ENCODE measurements at regions not wholly inside any gene's neighbourhood (a gene's known extent, or its start where the extent isn't known, plus 50 kb on each side); places are given as distances from the start of the nearest gene placed in this dataset.

DNA sequence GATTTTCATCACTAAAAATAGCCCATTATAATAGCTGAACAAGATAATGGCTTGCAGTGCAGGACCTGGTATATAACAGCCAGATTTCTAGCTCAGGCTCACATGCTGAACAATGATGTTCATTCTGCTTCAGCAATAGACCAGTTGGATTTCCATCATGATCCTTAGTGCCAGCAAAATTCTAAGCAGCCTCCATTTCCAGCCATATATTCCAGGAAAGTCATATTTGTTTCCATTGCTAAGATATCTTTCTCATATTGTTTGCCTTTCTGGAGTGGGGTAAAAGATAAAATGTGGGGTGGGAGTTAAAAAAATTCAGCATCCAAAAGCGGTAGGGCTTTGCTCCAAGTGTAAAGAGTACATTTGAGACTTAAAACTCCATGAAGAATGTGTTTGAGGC, 2344.1 kb downstream of the PCDH7 start:
- intact Hi-C loops (cut with DNase I, micrococcal nuclease), result no loop called here
- H3K36me3 Mint-ChIP-seq (ENCODE audit: low read depth), result no peaks in the 10 kb centered on the region
- H3K4me1 ChIP-seq (ENCODE audit: insufficient read depth, low read length), result no peaks in the 10 kb centered on the region

DNA sequence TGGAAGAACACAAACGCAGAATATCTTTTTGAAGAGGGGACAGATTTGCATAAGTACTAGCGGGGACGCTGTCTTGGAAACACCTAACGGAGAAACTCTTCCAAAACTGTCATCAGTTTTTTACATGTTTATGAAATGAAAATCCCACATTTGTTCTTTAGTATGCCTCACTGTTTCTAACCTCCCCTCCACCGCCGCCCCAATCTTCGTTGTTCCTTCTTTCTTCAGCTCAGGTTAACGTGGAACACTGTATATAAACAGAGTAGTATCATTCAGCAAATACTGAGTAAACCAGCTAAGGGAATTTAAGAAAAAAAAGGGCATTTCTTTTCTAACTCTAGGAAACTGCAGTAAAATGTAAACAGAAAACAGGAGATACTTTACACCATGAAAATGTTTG, 2345.6 kb downstream of the PCDH7 start:
- CTCF ChIA-PET, result no interaction called here
- intact Hi-C loops (cut with DNase I, micrococcal nuclease), result no loop called here

More for the DNA sequence above, 2344.1 kb downstream of the PCDH7 start:
- ATAC-seq (ENCODE audit: poor library complexity) (no peak), DNase-seq (no peak)
- peaks cover 0 to 4% of the 10 kb centered on the region in 2 experiments for H3K9me3 ChIP-seq (ENCODE audit: control insufficient read depth in 1 of 2, insufficient read depth in 1 of 2, low read length in 2 of 2)
- CTCF ChIA-PET, result no interaction called here
- no peak overlapping the region for H3K27ac ChIP-seq (ENCODE audit: low read depth in 1 of 2, low read length in 2 of 2)
- H3K4me1 Mint-ChIP-seq (ENCODE audit: low read depth), result no peaks in the 10 kb centered on the region
- TF ChIP-seq, protein P1, sequence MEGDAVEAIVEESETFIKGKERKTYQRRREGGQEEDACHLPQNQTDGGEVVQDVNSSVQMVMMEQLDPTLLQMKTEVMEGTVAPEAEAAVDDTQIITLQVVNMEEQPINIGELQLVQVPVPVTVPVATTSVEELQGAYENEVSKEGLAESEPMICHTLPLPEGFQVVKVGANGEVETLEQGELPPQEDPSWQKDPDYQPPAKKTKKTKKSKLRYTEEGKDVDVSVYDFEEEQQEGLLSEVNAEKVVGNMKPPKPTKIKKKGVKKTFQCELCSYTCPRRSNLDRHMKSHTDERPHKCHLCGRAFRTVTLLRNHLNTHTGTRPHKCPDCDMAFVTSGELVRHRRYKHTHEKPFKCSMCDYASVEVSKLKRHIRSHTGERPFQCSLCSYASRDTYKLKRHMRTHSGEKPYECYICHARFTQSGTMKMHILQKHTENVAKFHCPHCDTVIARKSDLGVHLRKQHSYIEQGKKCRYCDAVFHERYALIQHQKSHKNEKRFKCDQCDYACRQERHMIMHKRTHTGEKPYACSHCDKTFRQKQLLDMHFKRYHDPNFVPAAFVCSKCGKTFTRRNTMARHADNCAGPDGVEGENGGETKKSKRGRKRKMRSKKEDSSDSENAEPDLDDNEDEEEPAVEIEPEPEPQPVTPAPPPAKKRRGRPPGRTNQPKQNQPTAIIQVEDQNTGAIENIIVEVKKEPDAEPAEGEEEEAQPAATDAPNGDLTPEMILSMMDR (IDR thresholded peaks at IDR 0.05), result no peak
- no peaks in the 10 kb centered on the region for H3K27me3 ChIP-seq (ENCODE audit: control insufficient read depth in 1 of 2, insufficient read depth in 2 of 2, low read length in 2 of 2)
- no peak overlapping the region for H3K4me3 ChIP-seq (ENCODE audit: low read length)
- H3K27ac Mint-ChIP-seq, result no peak overlapping the region
- POLR2A ChIA-PET, result no interaction called here
- no peak overlapping the region for H3K4me3 Mint-ChIP-seq
- H3K36me3 ChIP-seq (ENCODE audit: insufficient read depth, low read length), result no peaks in the 10 kb centered on the region
- H3K27me3 Mint-ChIP-seq, result no peaks in the 10 kb centered on the region
- H3K9me3 Mint-ChIP-seq, result no peaks in the 10 kb centered on the region

DNA sequence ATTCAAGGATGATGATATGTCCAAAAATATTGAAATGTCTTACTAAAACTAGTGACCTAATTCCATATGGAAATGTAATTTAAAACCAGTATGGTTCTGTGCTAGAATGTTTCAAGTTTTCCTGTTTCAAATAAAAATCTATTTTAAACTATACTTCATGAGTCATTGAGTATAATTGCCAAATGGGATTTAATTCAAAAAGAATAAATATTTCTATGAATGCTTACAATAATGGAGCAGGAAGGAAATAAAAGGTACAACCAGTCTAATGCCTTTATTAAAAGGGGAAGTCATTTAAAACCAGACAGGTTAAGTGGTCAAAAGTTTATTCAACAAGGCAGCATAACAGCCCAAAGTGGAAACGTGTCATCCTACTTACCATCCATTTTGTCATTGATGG, 2347.1 kb downstream of the PCDH7 start:
- H3K4me3 ChIP-seq (ENCODE audit: low read length), result no peak overlapping the region
- Mint-ChIP-seq H3K9me3 (peaks cover 6% of the 10 kb centered on the region), H3K27me3 (no peaks in the 10 kb centered on the region), H3K36me3 (ENCODE audit: low read depth) (no peaks in the 10 kb centered on the region), H3K27ac (no peak overlapping the region), H3K4me3 (no peak overlapping the region), H3K4me1 (ENCODE audit: low read depth) (no peaks in the 10 kb centered on the region)
- no peaks in the 10 kb centered on the region for H3K36me3 ChIP-seq (ENCODE audit: insufficient read depth, low read length)
- intact Hi-C loops (cut with DNase I, micrococcal nuclease), result no loop called here
- ChIA-PET CTCF (no interaction called here), POLR2A (no interaction called here)
- peaks cover 0 to 4% of the 10 kb centered on the region in 2 experiments for H3K9me3 ChIP-seq (ENCODE audit: control insufficient read depth in 1 of 2, insufficient read depth in 1 of 2, low read length in 2 of 2)
- DNase-seq (no peak), ATAC-seq (ENCODE audit: poor library complexity) (no peak)
- TF ChIP-seq, protein P1 (IDR thresholded peaks at IDR 0.05), result no peak
- H3K27ac ChIP-seq (ENCODE audit: low read depth in 1 of 2, low read length in 2 of 2), result no peak overlapping the region
- H3K4me1 ChIP-seq (ENCODE audit: insufficient read depth, low read length), result no peaks in the 10 kb centered on the region
- H3K27me3 ChIP-seq (ENCODE audit: control insufficient read depth in 1 of 2, insufficient read depth in 2 of 2, low read length in 2 of 2), result no peaks in the 10 kb centered on the region

More for the DNA sequence above, 2345.6 kb downstream of the PCDH7 start:
- H3K4me1 Mint-ChIP-seq (ENCODE audit: low read depth), result no peaks in the 10 kb centered on the region
- H3K27me3 Mint-ChIP-seq, result no peaks in the 10 kb centered on the region
- Histone ChIP-seq H3K27me3 (ENCODE audit: control insufficient read depth in 1 of 2, insufficient read depth in 2 of 2, low read length in 2 of 2) (no peaks in the 10 kb centered on the region), H3K36me3 (ENCODE audit: insufficient read depth, low read length) (no peaks in the 10 kb centered on the region), H3K4me3 (ENCODE audit: low read length) (no peak overlapping the region), H3K9me3 (ENCODE audit: control insufficient read depth in 1 of 2, insufficient read depth in 1 of 2, low read length in 2 of 2) (peaks cover 0 to 4% of the 10 kb centered on the region in 2 experiments), H3K4me1 (ENCODE audit: insufficient read depth, low read length) (no peaks in the 10 kb centered on the region), H3K27ac (ENCODE audit: low read depth in 1 of 2, low read length in 2 of 2) (no peak overlapping the region)
- DNase-seq (no peak), ATAC-seq (ENCODE audit: poor library complexity) (no peak)
- TF ChIP-seq, protein P1 (IDR thresholded peaks at IDR 0.05), result no peak
- POLR2A ChIA-PET, result no interaction called here
- peaks cover 2% of the 10 kb centered on the region for H3K9me3 Mint-ChIP-seq
- H3K36me3 Mint-ChIP-seq (ENCODE audit: low read depth), result no peaks in the 10 kb centered on the region
- no peak overlapping the region for H3K27ac Mint-ChIP-seq
- no peak overlapping the region for H3K4me3 Mint-ChIP-seq
